T-cell (primary cell): ENCODE measurements at regions not wholly inside any gene's neighbourhood (a gene's known extent, or its start where the extent isn't known, plus 50 kb on each side); places are given as distances from the start of the nearest gene placed in this dataset.

Experiments used
- ATAC-seq, 4 experiments: fragments of 200-7000 bp in 3 of 4; fragments of 150-1000 bp in 1 of 4; cut with Tn5 transposase; replicated peaks in 1 of 4; 1 replicate in 3 of 4; 2 replicates in 1 of 4; pipeline ENCODE4 v1.10.0; 2021; ENCODE audit warnings: moderate library complexity in 3 of 4, mild to moderate bottlenecking in 2 of 4, moderate number of reproducible peaks in 1 of 4
- CTCF ChIA-PET, 2 donors: fragments of 300-600 bp; sonication (Branson Sonifier 250); formaldehyde crosslinking; loops; one replicate each; lab custom pipeline; 2022; ENCODE audit warnings: antibody characterized with exemption in 2 of 2; lab: Charles Lee
- POLR2A ChIA-PET, 2 donors: fragments of 300-600 bp; sonication (Branson Sonifier 250); formaldehyde crosslinking; loops; one replicate each; lab custom pipeline; 2022; ENCODE audit warnings: antibody characterized with exemption in 2 of 2; lab: Charles Lee
- DNase-seq, 35 experiments: peaks; one replicate each; pipeline versions ENCODE4 v3.0.0 to v3.0.0-alpha.2; 2013 to 2023
- H3K27ac ChIP-seq: one replicate; pipeline ENCODE4 v1.5.1; 2013; ENCODE audit warnings: low read length
- H3K27me3 ChIP-seq, 2 experiments: replicated peaks in 1 of 2; 1 replicate in 1 of 2; 2 replicates in 1 of 2; pipeline versions ENCODE4 v1.6.1 to v1.7.0; 2013; ENCODE audit warnings: low read length in 1 of 2, mixed read lengths in 1 of 2; ENCODE audit not compliant: control insufficient read depth in 2 of 2, insufficient read depth in 2 of 2; ENCODE audit errors: extremely low read depth in 1 of 2
- H3K36me3 ChIP-seq, 2 donors: 1 replicate in 1 of 2; 2 replicates in 1 of 2; pipeline versions ENCODE4 v1.6.1 to v1.7.0; 2013; ENCODE audit warnings: low read length in 1 of 2; ENCODE audit not compliant: control insufficient read depth in 2 of 2, insufficient read depth in 1 of 2; ENCODE audit errors: extremely low read depth in 1 of 2
- H3K4me1 ChIP-seq, 2 experiments: 1 replicate in 1 of 2; 2 replicates in 1 of 2; pipeline versions ENCODE4 v1.6.1 to v1.7.0; 2013; ENCODE audit warnings: low read length in 2 of 2, mixed read lengths in 1 of 2; ENCODE audit not compliant: insufficient read depth in 2 of 2, control insufficient read depth in 1 of 2; ENCODE audit errors: extremely low read depth in 1 of 2
- H3K4me3 ChIP-seq, 2 donors: 1 replicate in 1 of 2; 2 replicates in 1 of 2; pipeline versions ENCODE4 v1.5.1 to v1.7.0; 2013; ENCODE audit warnings: mild to moderate bottlenecking in 2 of 2, low read length in 1 of 2, moderate library complexity in 1 of 2; ENCODE audit not compliant: control insufficient read depth in 1 of 2; ENCODE audit errors: extremely low read depth in 1 of 2
- H3K9me3 ChIP-seq: 2 replicates; pipeline ENCODE4 v1.7.0; 2013
- H3K27ac Mint-ChIP-seq, 2 donors: one replicate each; pipeline ENCODE4 v1.8.0; 2020 to 2021; ENCODE audit warnings: mild to moderate bottlenecking in 2 of 2, mixed read lengths in 2 of 2
- H3K27me3 Mint-ChIP-seq, 2 donors: one replicate each; pipeline ENCODE4 v1.8.0; 2021 to 2022; ENCODE audit warnings: mixed read lengths in 2 of 2
- H3K36me3 Mint-ChIP-seq: one replicate; pipeline ENCODE4 v1.8.0; 2021; ENCODE audit warnings: mixed read lengths
- H3K4me1 Mint-ChIP-seq, 3 donors: one replicate each; pipeline ENCODE4 v1.8.0; 2020 to 2022; ENCODE audit warnings: mixed read lengths in 3 of 3, mild to moderate bottlenecking in 1 of 3
- H3K4me3 Mint-ChIP-seq, 3 donors: one replicate each; pipeline ENCODE4 v1.8.0; 2020 to 2022; ENCODE audit warnings: mild to moderate bottlenecking in 3 of 3, mixed read lengths in 3 of 3, moderate library complexity in 3 of 3
- H3K9me3 Mint-ChIP-seq, 3 donors: one replicate each; pipeline ENCODE4 v1.8.0; 2020 to 2022; ENCODE audit warnings: mixed read lengths in 3 of 3
- WGBS: methylation state at CpG from one replicate; pipeline ENCODE4 v1.1.5; 2013; ENCODE audit warnings: missing lambda C conversion rate; ENCODE audit not compliant: insufficient coverage; 5-methylcytosine and 5-hydroxymethylcytosine counted together

DNA sequence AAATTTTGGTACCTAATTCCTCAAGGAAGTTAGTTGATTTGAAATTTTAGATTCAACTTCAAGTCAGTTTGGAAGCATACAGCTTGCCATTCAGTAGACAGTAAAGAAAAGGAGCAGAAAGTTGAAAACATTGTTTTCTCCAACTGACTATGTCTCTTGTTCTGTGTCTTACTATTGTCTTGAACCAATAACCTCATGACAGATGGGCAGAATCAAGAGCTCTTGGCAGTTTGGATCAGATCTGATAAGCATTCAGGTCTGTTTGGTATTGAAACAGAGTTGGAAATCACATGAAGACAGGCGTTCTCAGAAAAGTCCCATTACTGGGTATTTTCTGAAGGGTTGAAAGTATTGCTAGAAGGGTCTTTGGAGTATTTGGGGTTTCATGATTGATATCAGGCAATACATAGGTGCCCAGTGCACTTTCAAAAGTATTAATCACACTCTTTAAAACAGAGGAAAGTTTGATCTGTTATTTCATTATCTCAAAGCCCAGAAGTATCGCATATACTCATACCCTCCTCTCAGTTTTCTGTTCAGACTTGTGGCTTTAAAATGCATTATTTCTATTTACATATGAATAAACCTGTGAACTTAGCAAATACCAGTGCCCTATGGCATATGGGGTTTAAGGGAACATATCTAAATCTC is 428.4 kb upstream of the ZEB2 start:
- ATAC-seq: no peak
- Histone ChIP-seq H3K27ac (no peak overlapping the region), H3K27me3 (no peaks in the 10 kb centered on the region), H3K4me3 (no peak overlapping the region), H3K4me1 (no peaks in the 10 kb centered on the region), H3K9me3 (no peaks in the 10 kb centered on the region), H3K36me3 (no peaks in the 10 kb centered on the region)
- no peaks in the 10 kb centered on the region for H3K27me3 Mint-ChIP-seq
- H3K9me3 Mint-ChIP-seq: no peaks in the 10 kb centered on the region
- no peaks in the 10 kb centered on the region for H3K36me3 Mint-ChIP-seq
- no peak overlapping the region for H3K27ac Mint-ChIP-seq
- no peaks in the 10 kb centered on the region for H3K4me1 Mint-ChIP-seq
- no peak overlapping the region for H3K4me3 Mint-ChIP-seq
- ChIA-PET CTCF (no interaction called here), POLR2A (no interaction called here)
- no peak for DNase-seq
- WGBS: no CpG with 5 or more reads among the region's 2 CpGs

DNA sequence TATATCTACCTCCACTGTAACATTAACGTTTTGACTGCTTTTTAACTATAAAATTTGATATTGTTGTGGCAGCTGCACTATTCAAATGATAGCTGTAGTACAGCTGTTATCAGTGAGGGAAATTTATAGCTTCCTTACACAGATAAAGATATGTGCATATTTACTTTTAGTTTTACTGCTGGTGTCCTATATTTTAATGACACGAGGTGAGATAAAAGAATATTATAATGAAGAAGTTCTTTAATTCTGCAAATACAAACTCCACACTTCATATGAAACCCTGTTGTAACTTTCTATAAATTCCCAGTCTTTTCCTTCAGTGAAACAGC is 427.8 kb upstream of the ZEB2 start:
- H3K4me3 Mint-ChIP-seq: no peak overlapping the region
- H3K36me3 ChIP-seq: no peaks in the 10 kb centered on the region
- H3K27me3 ChIP-seq: no peaks in the 10 kb centered on the region
- no peaks in the 10 kb centered on the region for H3K4me1 ChIP-seq
- no peaks in the 10 kb centered on the region for H3K27me3 Mint-ChIP-seq
- H3K4me1 Mint-ChIP-seq: no peaks in the 10 kb centered on the region
- ChIA-PET POLR2A (no interaction called here), CTCF (no interaction called here)
- no peak overlapping the region for H3K4me3 ChIP-seq
- DNase-seq: no peak
- no peak overlapping the region for H3K27ac ChIP-seq
- H3K9me3 Mint-ChIP-seq: no peaks in the 10 kb centered on the region
- H3K36me3 Mint-ChIP-seq: no peaks in the 10 kb centered on the region
- ATAC-seq: no peak
- no peak overlapping the region for H3K27ac Mint-ChIP-seq
- no CpG with 5 or more reads among the region's 2 CpGs for WGBS
- H3K9me3 ChIP-seq: no peaks in the 10 kb centered on the region

DNA sequence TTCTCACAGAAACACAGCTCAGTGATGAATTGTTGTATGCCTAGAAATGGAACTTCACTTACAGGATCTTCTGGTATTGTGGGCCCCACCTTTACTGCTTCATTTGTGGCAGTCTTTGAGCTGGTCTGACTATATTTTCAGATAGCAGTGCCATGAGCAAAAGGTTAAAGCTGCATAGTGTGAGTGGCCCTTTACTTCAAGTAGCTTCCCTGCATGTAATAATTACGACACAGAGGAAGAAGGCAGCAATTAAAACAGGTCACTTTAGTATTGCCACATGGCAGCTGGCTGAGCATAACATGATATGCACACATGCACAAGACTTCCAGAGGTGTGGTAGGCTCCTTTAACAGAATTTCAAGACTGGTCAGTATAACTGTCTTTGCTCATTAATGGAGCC is 426.3 kb upstream of the ZEB2 start:
- ATAC-seq (no peak), DNase-seq (no peak)
- POLR2A ChIA-PET: no interaction called here
- Histone ChIP-seq H3K4me3 (no peak overlapping the region), H3K27ac (no peak overlapping the region), H3K9me3 (no peaks in the 10 kb centered on the region), H3K36me3 (no peaks in the 10 kb centered on the region), H3K27me3 (no peaks in the 10 kb centered on the region), H3K4me1 (no peaks in the 10 kb centered on the region)
- Mint-ChIP-seq H3K4me1 (no peaks in the 10 kb centered on the region), H3K4me3 (no peak overlapping the region), H3K36me3 (no peaks in the 10 kb centered on the region), H3K27ac (no peak overlapping the region), H3K27me3 (no peaks in the 10 kb centered on the region), H3K9me3 (no peaks in the 10 kb centered on the region)
- CTCF ChIA-PET: no interaction called here
- no CpG with 5 or more reads among the region's 1 CpG for WGBS

- Mint-ChIP-seq H3K27me3 (no peaks in the 10 kb centered on the region), H3K4me3 (no peak overlapping the region), H3K36me3 (no peaks in the 10 kb centered on the region), H3K4me1 (no peaks in the 10 kb centered on the region), H3K9me3 (no peaks in the 10 kb centered on the region), H3K27ac (no peak overlapping the region)
- Histone ChIP-seq H3K36me3 (no peaks in the 10 kb centered on the region), H3K9me3 (no peaks in the 10 kb centered on the region), H3K4me1 (no peaks in the 10 kb centered on the region), H3K4me3 (no peak overlapping the region), H3K27me3 (no peaks in the 10 kb centered on the region), H3K27ac (no peak overlapping the region)
- CTCF ChIA-PET: no interaction called here
- no peak for ATAC-seq
- POLR2A ChIA-PET: no interaction called here
- 100% methylated on average over 3 of the region's 5 CpGs for WGBS
- DNase-seq: no peak
Observed at GRCh38 chr2:144944546-144945220, 424.8 kb upstream of the ZEB2 start.

- H3K4me3 Mint-ChIP-seq: no peak overlapping the region
- Histone ChIP-seq H3K27ac (no peak overlapping the region), H3K4me1 (no peaks in the 10 kb centered on the region), H3K36me3 (no peaks in the 10 kb centered on the region), H3K4me3 (no peak overlapping the region), H3K27me3 (no peaks in the 10 kb centered on the region), H3K9me3 (no peaks in the 10 kb centered on the region)
- WGBS: no CpG with 5 or more reads among the region's 2 CpGs
- POLR2A ChIA-PET: interaction anchor here (0.5 to 0.6 kb wide), 2 partner anchors 12 to 15 kb away, joined by 8 to 9 read pairs; no protein-coding TSS in a partner anchor
- ATAC-seq: no peak
- H3K9me3 Mint-ChIP-seq: no peaks in the 10 kb centered on the region
- no peak overlapping the region for H3K27ac Mint-ChIP-seq
- CTCF ChIA-PET: no interaction called here
- H3K4me1 Mint-ChIP-seq: no peaks in the 10 kb centered on the region
- no peaks in the 10 kb centered on the region for H3K36me3 Mint-ChIP-seq
- no peak for DNase-seq
- H3K27me3 Mint-ChIP-seq: no peaks in the 10 kb centered on the region
Observed at GRCh38 chr2:144943986-144944385, 424.1 kb upstream of the ZEB2 start.

GRCh38 chr2:144943293-144943941 is 423.5 kb upstream of the ZEB2 start:
- ChIA-PET CTCF (no interaction called here), POLR2A (interaction anchor here (0.5 to 0.6 kb wide), 2 partner anchors 11 to 15 kb away, joined by 8 to 9 read pairs; no protein-coding TSS in a partner anchor)
- no peak for ATAC-seq
- DNase-seq: no peak
- no peaks in the 10 kb centered on the region for H3K36me3 Mint-ChIP-seq
- H3K27ac Mint-ChIP-seq: no peak overlapping the region
- H3K4me1 Mint-ChIP-seq: no peaks in the 10 kb centered on the region
- H3K27me3 Mint-ChIP-seq: no peaks in the 10 kb centered on the region
- no peak overlapping the region for H3K4me3 Mint-ChIP-seq
- H3K9me3 Mint-ChIP-seq: no peaks in the 10 kb centered on the region
- H3K27ac ChIP-seq: no peak overlapping the region
- H3K4me3 ChIP-seq: no peak overlapping the region
- H3K36me3 ChIP-seq: no peaks in the 10 kb centered on the region
- H3K4me1 ChIP-seq: no peaks in the 10 kb centered on the region
- no peaks in the 10 kb centered on the region for H3K9me3 ChIP-seq
- no peaks in the 10 kb centered on the region for H3K27me3 ChIP-seq
- WGBS: 89% methylated on average over 1 of the region's 5 CpGs
